Erythroblast (primary cell): ENCODE measurements at regions not wholly inside any gene's neighbourhood (a gene's known extent, or its start where the extent isn't known, plus 50 kb on each side); places are given as distances from the start of the nearest gene placed in this dataset.

Experiments
- GATA1 ChIP-seq: IDR thresholded peaks from 2 replicates; pipeline ENCODE4 v1.6.1; 2011; ENCODE audit warnings: low read depth, mild to moderate bottlenecking, control low read depth, low read length, moderate library complexity
- POLR2A ChIP-seq: IDR thresholded peaks from 2 replicates; pipeline ENCODE4 v1.6.1; 2011; ENCODE audit warnings: mild to moderate bottlenecking, low read length

GRCh38 chrX:39443240-39443639 lies 642.0 kb downstream of the MID1IP1 start:
- TF ChIP-seq POLR2A (no peak), GATA1 (no peak)
